NCI-H2029 (cell line): ENCODE measurements at regions not wholly inside any gene's neighbourhood (a gene's known extent, or its start where the extent isn't known, plus 50 kb on each side); places are given as distances from the start of the nearest gene placed in this dataset.

ENCODE experiments used
- DNase-seq: peaks from one replicate; lab custom pipeline; 2025; lab: John Stamatoyannopoulos, UW

GRCh38 chr1:56189946-56190805 lies 389.2 kb downstream of the PLPP3 start:
- no peak for DNase-seq

DNA sequence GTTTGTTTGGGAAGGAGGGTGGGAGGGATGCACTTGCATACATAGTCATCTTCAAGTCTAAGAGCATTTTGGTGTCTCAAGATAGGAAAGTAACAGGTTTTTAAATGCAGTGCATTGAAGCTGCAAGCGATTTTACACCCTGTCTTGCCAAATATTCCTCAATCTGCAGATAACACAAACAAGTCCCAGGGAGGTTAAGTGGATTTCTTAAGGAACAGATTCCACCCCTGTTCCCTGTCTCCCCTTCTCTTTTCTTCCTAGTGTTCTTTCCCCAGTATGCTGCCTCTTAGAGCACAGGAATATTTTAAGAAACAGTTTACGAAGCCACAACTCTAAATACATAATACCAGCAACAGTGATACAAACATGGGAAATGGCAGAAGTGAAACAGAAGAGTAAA lies 389.9 kb downstream of the PLPP3 start:
- no peak for DNase-seq

DNA sequence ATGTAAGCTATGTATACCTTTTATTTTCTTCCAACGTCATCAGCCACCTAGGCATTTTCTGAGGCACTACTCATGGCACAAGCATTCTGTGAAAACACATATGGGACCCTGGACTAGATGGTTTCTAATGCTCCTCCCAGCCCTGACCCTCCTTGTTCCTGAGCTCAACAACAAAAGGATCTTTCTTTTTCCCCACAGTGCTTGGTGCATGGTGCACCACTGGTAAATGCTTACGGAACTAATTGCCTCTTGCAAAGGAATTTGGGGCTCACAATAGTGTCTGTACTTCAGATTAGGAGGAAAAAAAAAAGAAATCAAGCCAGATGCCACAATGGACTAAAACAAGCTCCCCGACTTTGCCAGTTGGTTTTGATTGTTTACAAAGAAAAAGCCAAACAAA lies 390.5 kb downstream of the PLPP3 start:
- no peak for DNase-seq

DNA sequence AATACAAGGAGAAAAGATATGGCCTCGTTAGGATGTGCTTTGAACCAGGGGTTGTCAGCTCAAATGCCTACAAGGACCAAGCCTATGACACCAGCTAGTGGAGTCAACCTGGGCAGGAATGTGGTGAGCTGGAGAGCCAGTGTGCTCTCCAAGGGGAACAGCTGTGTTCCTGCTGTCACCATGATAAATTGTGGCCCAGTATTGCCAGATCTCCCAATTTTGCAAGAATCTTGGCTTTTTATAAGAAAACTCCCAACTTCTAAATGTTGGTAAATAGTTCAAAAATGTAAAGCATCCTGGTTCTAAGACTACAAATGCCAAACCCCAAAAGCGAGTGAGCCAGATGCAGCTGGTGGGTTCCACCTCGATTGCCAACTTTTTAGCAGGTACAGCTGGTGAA lies 391.1 kb downstream of the PLPP3 start:
- no peak for DNase-seq

DNA sequence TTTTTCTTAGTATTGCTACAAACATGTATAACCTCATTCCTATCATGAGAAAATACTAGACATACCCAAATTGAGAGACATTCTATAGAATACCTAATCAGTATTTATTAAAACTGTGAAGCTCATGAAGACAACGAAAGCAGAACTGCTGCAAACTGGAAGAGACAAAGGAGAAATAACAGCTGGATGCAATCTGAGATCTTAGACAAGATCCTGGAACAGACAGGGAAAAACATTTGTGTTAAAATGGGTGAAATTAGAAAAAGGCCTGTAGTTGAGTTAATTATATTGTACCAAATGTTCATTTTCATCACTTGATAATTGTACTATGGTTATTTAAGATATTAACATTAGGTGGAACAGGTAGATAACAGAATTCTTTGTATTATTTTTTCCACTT lies 392.0 kb downstream of the PLPP3 start:
- DNase-seq: no peak

DNA sequence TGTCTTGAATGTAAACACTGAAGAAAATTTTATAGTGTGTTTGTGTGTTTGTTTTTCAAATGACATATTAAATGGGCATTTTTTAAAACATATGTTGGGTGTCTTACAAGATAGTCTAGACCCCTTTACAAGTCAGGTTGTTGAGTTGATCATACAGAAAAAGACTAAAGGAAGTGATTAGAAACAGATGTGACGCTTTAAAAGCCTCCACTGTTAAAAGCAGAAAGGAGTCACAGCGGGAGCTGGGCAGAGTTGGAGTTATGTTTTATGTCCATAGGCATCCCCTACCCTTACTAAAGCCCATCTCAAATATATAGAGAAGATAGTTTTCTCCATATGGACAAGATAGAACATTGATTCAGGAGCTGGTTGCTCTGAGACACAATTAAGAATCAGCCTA lies 393.9 kb downstream of the PLPP3 start:
- DNase-seq: no peak

- no peak for DNase-seq
Measured at GRCh38 chr1:56183151-56183550, 396.2 kb downstream of the PLPP3 start.

DNA sequence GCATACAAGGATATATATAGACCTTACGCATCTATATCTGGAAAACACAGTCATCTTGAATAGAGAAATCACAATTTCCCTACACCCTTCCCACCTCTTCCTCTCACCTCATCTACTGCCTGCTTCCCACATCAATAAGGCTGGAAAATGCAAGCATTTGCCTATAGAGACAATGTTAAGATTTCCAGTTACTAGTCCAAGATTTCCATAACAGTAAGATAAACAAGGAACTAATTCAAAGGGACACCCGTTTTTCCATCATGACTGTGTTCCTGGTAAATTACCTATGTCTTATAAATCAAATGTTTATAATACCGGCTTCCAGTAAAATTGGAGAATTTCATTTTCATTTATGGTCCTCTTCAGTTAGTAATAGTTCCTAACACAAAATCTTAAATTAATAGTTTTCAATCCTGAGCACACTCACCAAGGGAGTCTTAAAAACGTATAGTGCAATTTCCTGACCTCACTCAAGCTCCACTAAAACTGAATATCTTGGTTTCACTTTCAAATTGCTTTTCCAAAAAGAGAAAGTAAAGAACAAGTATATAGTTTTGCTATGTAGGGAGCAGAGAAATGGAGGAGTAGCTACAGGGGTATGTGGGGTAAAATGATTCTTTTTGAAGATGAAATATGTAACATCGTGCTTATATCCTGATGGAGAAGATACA lies 398.7 kb downstream of the PLPP3 start:
- DNase-seq: no peak

DNA sequence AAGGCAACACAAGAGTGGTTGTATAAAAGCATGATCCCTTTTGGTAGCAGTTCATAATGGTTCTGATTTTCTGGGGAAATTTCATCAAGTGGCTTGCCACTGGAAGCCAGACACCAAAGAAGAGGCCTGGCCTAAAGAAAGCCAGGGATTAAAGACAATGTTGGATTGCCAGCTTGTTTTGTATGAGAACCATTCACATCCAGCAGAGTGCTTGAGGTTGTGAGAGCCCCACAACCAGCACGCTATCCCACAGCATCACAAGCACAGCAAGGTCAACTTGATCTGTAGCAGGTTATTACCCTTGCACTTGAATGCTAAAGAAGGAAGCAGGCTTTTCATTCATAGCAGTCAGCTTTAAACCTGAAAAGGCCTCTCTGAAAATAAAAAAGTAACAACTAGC lies 399.8 kb downstream of the PLPP3 start:
- no peak for DNase-seq

- no peak for DNase-seq
Measured at GRCh38 chr1:56175211-56175610, 404.2 kb downstream of the PLPP3 start.

- no peak for DNase-seq
Measured at GRCh38 chr1:56174176-56174885, 405.0 kb downstream of the PLPP3 start.

GRCh38 chr1:56173736-56174135 lies 405.6 kb downstream of the PLPP3 start:
- DNase-seq: no peak

GRCh38 chr1:56171670-56172069 lies 407.7 kb downstream of the PLPP3 start:
- DNase-seq: no peak

DNA sequence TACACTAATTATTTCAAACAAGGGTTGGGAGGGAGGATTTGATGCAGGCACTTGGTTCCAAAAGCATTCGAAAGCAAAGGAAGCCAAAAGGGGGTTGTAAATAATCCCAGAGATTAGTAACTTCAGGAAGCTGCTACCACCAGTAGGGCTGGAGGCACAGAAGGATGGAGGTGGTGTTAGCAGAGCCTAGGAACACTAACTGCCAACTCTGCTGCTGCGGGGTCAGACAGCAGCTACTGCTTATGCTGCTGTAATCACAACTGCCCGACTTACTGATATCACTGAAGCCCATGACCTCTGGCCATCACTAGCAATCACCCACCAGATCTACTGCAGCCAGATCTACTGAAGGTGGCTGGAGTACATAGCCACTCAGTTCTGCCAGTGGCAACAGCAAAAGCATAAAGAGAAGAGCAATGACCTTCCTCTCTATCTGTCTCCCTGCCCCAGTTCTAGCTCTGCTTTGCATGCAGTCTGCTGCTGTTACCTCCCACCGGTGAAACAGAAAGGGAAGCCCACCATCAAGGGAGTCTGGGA lies 408.5 kb downstream of the PLPP3 start:
- DNase-seq: no peak

DNA sequence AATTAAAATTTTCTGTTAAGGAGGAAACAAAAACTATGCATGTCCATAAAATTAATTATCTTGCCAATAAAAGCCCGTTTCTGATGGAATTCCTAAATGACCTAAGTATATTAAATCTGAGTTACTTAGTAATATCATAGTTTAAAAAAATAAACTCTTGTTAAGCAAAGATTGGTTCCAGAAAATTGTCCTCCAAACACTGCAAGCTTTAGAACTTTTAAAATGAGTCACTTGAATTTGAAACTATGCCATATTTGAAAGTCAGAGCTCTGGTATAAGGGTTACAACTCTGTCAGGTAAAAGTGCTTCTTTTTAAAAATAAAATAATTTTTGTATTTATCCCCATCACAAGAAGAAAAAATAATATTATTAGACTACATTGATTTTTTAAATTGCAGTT lies 409.5 kb downstream of the PLPP3 start:
- no peak for DNase-seq

GRCh38 chr1:56168176-56168575 lies 411.2 kb downstream of the PLPP3 start:
- DNase-seq: no peak

- DNase-seq: no peak
Measured at GRCh38 chr1:56167596-56167995, 411.8 kb downstream of the PLPP3 start.

DNA sequence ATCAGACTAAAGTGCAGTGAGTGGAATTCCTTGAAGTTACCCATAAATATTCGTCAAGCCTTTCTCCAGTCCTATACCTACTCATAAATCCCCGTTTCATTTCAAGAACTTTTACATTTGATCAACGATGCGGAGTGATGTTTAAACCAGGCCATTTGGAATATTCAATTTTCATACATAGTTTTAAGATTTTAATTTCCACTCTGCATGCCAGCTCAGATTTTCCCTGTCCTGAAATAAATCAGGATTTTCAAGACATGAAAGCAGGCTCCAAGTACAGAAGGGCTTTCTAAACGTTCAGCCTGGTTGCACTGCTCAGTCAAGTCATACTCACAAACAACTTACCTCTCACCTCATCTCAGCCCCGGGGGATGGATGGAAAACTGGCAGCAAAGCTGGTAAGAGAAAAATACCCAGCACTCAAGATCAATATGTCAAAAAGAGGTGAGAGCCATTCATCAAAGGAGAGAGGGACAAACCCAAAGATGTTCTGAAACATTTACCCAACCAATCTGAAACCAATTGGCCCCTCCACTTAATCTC lies 418.5 kb downstream of the PLPP3 start:
- no peak for DNase-seq

DNA sequence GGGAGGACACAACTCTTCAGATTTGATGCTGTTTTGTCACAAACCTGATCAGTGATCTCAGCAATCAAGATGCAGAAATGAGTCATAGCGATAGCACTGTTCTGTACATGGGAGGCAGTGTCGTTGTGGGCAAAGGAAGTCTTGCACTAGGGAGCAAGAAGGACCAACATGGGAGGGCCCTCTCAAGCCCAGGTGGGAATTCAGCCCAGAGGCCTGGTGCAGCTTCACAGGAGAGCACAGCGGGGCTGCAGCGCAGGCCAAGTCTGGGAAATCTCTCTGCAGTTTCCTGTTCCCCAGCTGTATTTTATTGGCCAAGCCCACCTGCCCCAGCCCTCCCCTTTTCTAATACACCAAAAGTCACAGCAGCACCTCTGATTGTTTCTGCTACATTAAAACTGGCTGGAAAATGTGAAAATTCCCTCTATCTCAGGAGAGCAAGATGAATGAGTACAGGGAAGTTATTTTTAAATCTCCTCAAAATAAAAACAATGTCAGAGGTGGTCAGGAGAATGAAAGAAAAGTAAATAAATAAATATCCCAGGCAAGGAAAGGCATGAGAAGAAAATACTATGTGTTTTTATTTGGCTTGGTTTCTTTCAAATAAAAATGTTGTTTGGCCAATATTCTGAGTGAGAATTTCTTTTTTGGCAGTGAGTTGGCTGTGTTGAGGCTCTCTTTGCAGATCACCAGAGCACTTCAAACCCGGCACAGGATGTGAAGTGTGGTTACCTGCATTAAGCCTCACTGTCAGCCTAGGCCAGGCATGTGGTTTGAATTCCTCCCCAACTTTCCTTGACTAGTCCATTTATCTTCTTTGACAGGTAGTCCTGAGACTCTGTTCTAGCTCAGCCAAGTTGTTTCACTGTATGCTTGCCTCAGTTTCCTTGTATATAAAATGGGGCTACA lies 422.1 kb downstream of the PLPP3 start:
- peak; percentile 48 for DNase-seq

GRCh38 chr1:56153276-56153675 lies 426.1 kb downstream of the PLPP3 start:
- DNase-seq: no peak

DNA sequence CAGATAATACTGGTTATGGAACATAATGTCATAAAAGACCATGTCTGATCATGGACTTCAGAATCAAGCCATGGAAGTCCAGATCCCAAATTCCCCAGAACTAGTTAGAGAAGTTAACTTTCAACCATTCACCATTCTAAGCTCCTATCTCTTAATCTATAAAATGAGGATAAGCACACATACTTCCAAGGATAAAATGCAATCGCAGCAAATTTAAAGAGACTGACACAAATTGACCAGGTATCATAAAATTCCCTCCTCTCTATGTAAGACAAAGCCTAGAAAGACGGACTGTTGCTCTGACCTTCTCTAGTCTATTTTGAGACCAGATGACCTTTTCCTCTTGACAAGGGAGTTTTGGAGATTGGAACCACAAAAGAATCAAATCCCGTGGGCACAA lies 426.7 kb downstream of the PLPP3 start:
- no peak for DNase-seq
